ENCODE measurements at regions not wholly inside any gene's neighbourhood (a gene's known extent, or its start where the extent isn't known, plus 50 kb on each side); places are given as distances from the start of the nearest gene placed in this dataset.
A peak's percentile ranks its signal among the peaks of the same experiment; 100 is the strongest.

GRCh38 chr16:73610605-73611156, 562.8 kb upstream of the ZFHX3 start:
- Histone ChIP-seq H3K56ac (replicated peaks; ENCODE audit: insufficient read length, low read depth, low read length) (no peak overlapping the region), H3K14ac (ENCODE audit: insufficient read length) (no peak overlapping the region), H3K4me2 (ENCODE audit: insufficient read depth in 1 of 2, low read depth in 2 of 2, low read length in 2 of 2) (no peak overlapping the region), H2BK12ac (ENCODE audit: low read depth, low read length) (no peak overlapping the region), H2BK20ac (ENCODE audit: low read length) (no peak overlapping the region), H3K4me3 (ENCODE audit: extremely low read depth in 1 of 4, insufficient read depth in 2 of 4, low read depth in 3 of 4, low read length in 4 of 4) (no peak overlapping the region), H4K20me1 (replicated peaks in 1 of 2; ENCODE audit: control insufficient read depth in 1 of 2, insufficient read depth in 2 of 2, low read length in 2 of 2) (no peaks in the 10 kb centered on the region), H3K4ac (replicated peaks; ENCODE audit: insufficient read length, low read depth, low read length) (no peak overlapping the region), H3K79me1 (ENCODE audit: low read depth, low read length) (no peaks in the 10 kb centered on the region), H4K91ac (replicated peaks; ENCODE audit: insufficient read length, low read length) (no peak overlapping the region), H3K4me1 (replicated peaks in 1 of 4; ENCODE audit: control insufficient read depth in 3 of 4, insufficient read depth in 4 of 4, low read length in 3 of 4) (peaks cover 0 to 7% (median 3%) of the 10 kb centered on the region in 4 experiments; a peak in 2 of 7 replicates), H3K9ac (replicated peaks in 1 of 4; ENCODE audit: extremely low read depth in 1 of 4, low read depth in 3 of 4, low read length in 3 of 4) (no peak overlapping the region), H2BK120ac (replicated peaks; ENCODE audit: low read depth, low read length) (no peak overlapping the region), H2AFZ (ENCODE audit: low read length) (no peak overlapping the region), H3K27me3 (replicated peaks in 1 of 4; ENCODE audit: control insufficient read depth in 3 of 4, extremely low read depth in 1 of 4, insufficient read depth in 3 of 4, low read length in 3 of 4) (no peaks in the 10 kb centered on the region), H2BK5ac (ENCODE audit: low read depth, low read length) (no peak overlapping the region), H3K9me3 (ENCODE audit: insufficient read depth in 2 of 2, low read depth in 1 of 2, low read length in 1 of 2) (no peaks in the 10 kb centered on the region), H3K23me2 (ENCODE audit: low read depth, low read length) (no peaks in the 10 kb centered on the region), H3K36me3 (ENCODE audit: control insufficient read depth in 2 of 4, insufficient read depth in 4 of 4, low read length in 3 of 4) (no peaks in the 10 kb centered on the region), H3K79me2 (ENCODE audit: control insufficient read depth in 1 of 2, insufficient read depth in 2 of 2, low read length in 2 of 2) (no peaks in the 10 kb centered on the region), H2AK5ac (ENCODE audit: low read depth, low read length) (no peak overlapping the region), H3K23ac (ENCODE audit: insufficient read length) (no peak overlapping the region), H4K5ac (ENCODE audit: insufficient read length, low read depth, low read length) (no peak overlapping the region), H3K18ac (ENCODE audit: extremely low read depth, low read length) (no peak overlapping the region), H3K27ac (ENCODE audit: low read depth, low read length) (no peak overlapping the region), H4K8ac (ENCODE audit: extremely low read depth, insufficient read depth, low read length) (no peak overlapping the region), H2BK15ac (ENCODE audit: low read length) (no peak overlapping the region)
- TF ChIP-seq RFX5 (IDR thresholded peaks at IDR 0.05; ENCODE audit: borderline replicate concordance, low read depth, low read length) (no peak), ZNF274 (IDR thresholded peaks at IDR 0.05; ENCODE audit: borderline replicate concordance, extremely low read depth, low read length) (no peak), EP300 (IDR thresholded peaks at IDR 0.05; ENCODE audit: borderline replicate concordance in 1 of 2, low read depth in 2 of 2, low read length in 2 of 2) (no peak), CTBP2 (IDR thresholded peaks at IDR 0.05; ENCODE audit: borderline replicate concordance, insufficient read depth, insufficient read length, low read length) (no peak), NANOG (IDR thresholded peaks at IDR 0.05; ENCODE audit: insufficient read depth, low read depth, low read length, poor library complexity, severe bottlenecking) (no peak), POLR2AphosphoS5 (IDR thresholded peaks at IDR 0.05; ENCODE audit: low read depth, low read length) (no peak), MAFK (IDR thresholded peaks at IDR 0.05; ENCODE audit: low read depth, low read length) (no peak)
- WGBS, 2 experiments (ENCODE audit: extremely low coverage in 1 of 2, insufficient coverage in 1 of 2, insufficient read length in 1 of 2, insufficient replicate concordance in 2 of 2, low coverage in 1 of 2, low lambda C conversion rate in 2 of 2, missing lambda C conversion rate in 1 of 2): 86% methylated on average over 5 of the region's 5 CpGs; no CpG with 5 or more reads in 1 of the 2 experiments
- DNase-seq (ENCODE audit: low read depth in 1 of 2, low spot score in 2 of 2) (no peak), FAIRE-seq (peak; percentile 68)
- CTCF ChIA-PET (ENCODE audit: partially characterized antibody): no interaction called here
- POLR2A ChIA-PET (ENCODE audit: partially characterized antibody): no interaction called here

Measured in H1 (cell line).